ENCODE measurements at regions not wholly inside any gene's neighbourhood (a gene's known extent, or its start where the extent isn't known, plus 50 kb on each side); places are given as distances from the start of the nearest gene placed in this dataset.

DNA sequence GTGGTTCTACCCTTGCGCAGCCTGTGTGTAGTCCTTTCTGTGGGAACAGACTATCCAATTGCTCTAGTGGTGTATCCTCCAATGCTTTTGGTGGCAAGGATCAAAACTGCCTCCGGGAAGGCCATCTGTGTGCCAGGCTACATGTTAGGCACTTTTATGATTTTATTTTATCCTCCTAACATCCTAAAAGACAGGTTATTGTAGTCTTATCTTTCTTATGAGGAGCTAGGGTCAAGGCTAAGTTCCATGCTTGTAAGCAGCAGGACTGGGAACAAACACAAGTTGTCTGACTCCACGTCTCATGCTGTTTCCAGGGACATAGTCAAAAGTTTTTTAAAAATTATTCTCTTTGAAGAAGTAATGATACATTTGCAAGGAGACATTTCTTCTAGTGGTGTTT lies 278.7 kb upstream of the ADAMTSL1 start:
- TF ChIP-seq, protein P1, sequence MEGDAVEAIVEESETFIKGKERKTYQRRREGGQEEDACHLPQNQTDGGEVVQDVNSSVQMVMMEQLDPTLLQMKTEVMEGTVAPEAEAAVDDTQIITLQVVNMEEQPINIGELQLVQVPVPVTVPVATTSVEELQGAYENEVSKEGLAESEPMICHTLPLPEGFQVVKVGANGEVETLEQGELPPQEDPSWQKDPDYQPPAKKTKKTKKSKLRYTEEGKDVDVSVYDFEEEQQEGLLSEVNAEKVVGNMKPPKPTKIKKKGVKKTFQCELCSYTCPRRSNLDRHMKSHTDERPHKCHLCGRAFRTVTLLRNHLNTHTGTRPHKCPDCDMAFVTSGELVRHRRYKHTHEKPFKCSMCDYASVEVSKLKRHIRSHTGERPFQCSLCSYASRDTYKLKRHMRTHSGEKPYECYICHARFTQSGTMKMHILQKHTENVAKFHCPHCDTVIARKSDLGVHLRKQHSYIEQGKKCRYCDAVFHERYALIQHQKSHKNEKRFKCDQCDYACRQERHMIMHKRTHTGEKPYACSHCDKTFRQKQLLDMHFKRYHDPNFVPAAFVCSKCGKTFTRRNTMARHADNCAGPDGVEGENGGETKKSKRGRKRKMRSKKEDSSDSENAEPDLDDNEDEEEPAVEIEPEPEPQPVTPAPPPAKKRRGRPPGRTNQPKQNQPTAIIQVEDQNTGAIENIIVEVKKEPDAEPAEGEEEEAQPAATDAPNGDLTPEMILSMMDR (IDR thresholded peaks at IDR 0.05; ENCODE audit: extremely low read depth in 1 of 2, insufficient read depth in 1 of 2, low read depth in 1 of 2, low read length in 2 of 2): no peak
- no peak for TF ChIP-seq EZH2 (IDR thresholded peaks at IDR 0.05; ENCODE audit: borderline replicate concordance, low read depth, low read length, severe bottlenecking)
- TF ChIP-seq POLR2A (IDR thresholded peaks at IDR 0.05; ENCODE audit: low read depth, low read length): no peak
